ENCODE measurements at regions not wholly inside any gene's neighbourhood (a gene's known extent, or its start where the extent isn't known, plus 50 kb on each side); places are given as distances from the start of the nearest gene placed in this dataset.

- Histone ChIP-seq H3K9ac (ENCODE audit: insufficient read depth, low read depth, low read length) (no peak overlapping the region), H3K4me2 (ENCODE audit: low read depth, low read length) (no peak overlapping the region), H2AFZ (ENCODE audit: low read length) (no peak overlapping the region), H3K27ac (ENCODE audit: extremely low read length, insufficient read depth, low read length) (no peak overlapping the region), H3K4me3 (replicated peaks in 1 of 3; ENCODE audit: insufficient read depth in 1 of 3, low read depth in 2 of 3, low read length in 3 of 3) (no peak overlapping the region), H3K27me3 (ENCODE audit: control insufficient read depth in 1 of 2, insufficient read depth in 2 of 2, low read length in 2 of 2) (peaks cover 5 to 42% of the 10 kb centered on the region in 2 experiments), H3K79me2 (ENCODE audit: insufficient read depth, low read length) (no peaks in the 10 kb centered on the region), H3K9me3 (ENCODE audit: low read length) (no peaks in the 10 kb centered on the region), H3K36me3 (replicated peaks in 1 of 2; ENCODE audit: control insufficient read depth in 1 of 2, insufficient read depth in 2 of 2, low read length in 2 of 2) (no peaks in the 10 kb centered on the region), H4K20me1 (ENCODE audit: insufficient read depth, low read length) (no peaks in the 10 kb centered on the region), H3K4me1 (ENCODE audit: insufficient read depth, low read length) (peaks cover 11% of the 10 kb centered on the region; the same call in 1 of the 2 replicates)
- in situ Hi-C loops (cut with HindIII; ENCODE audit: extremely low pct_ligation_motif_present, low pct_unique_long_range_greater_than_20kb) (loop anchor here (10.0 kb wide), 1 partner anchor 179 kb away; no protein-coding TSS in a partner anchor), intact Hi-C loops (cut with micrococcal nuclease; ENCODE audit: unreplicated experiment) (no loop called here)
- CTCF ChIA-PET (ENCODE audit: low intra/inter-chr PET ratio, low total read pairs), result no interaction called here
- FAIRE-seq (no peak), DNase-seq (ENCODE audit: low spot score) (no peak), ATAC-seq (no peak)
- no TSS peak for BruUV-seq (replicated peaks)
- 5% methylated on average over 2 of the region's 2 CpGs for WGBS (ENCODE audit: low lambda C conversion rate)
- POLR2A ChIA-PET, result no interaction called here
- no peak for TF ChIP-seq MLXIP (CRISPR knock-in tag; IDR thresholded peaks at IDR 0.05; ENCODE audit: borderline replicate concordance)
- TF ChIP-seq ZFP41 (CRISPR knock-in tag; IDR thresholded peaks at IDR 0.05; ENCODE audit: borderline replicate concordance), result no peak
- no peak for TF ChIP-seq ZNF274 (CRISPR knock-in tag; IDR thresholded peaks at IDR 0.05)
- no peak for TF ChIP-seq ZNF281 (CRISPR knock-in tag; IDR thresholded peaks at IDR 0.05; ENCODE audit: borderline replicate concordance)
- no peak for TF ChIP-seq SP4 (CRISPR knock-in tag; IDR thresholded peaks at IDR 0.05)
- no peak for TF ChIP-seq AGO2 (optimal IDR thresholded peaks at IDR 0.05; ENCODE audit: low read depth, low read length)
- no peak for TF ChIP-seq FOXA1 (IDR thresholded peaks at IDR 0.05)
- no peak for TF ChIP-seq FOXA1 (CRISPR knock-in tag; IDR thresholded peaks at IDR 0.05)
These were observed 364.5 kb downstream of the MTX2 start for GRCh38 chr2:176633754-176634153.

All from HepG2 (cell line).